ENCODE measurements at regions not wholly inside any gene's neighbourhood (a gene's known extent, or its start where the extent isn't known, plus 50 kb on each side); places are given as distances from the start of the nearest gene placed in this dataset.
"Not testable (repeated sequence)": the region's sequence is repeated elsewhere in the genome, so short reads cannot be mapped to it uniquely, and the experiment has no call there.

DNA sequence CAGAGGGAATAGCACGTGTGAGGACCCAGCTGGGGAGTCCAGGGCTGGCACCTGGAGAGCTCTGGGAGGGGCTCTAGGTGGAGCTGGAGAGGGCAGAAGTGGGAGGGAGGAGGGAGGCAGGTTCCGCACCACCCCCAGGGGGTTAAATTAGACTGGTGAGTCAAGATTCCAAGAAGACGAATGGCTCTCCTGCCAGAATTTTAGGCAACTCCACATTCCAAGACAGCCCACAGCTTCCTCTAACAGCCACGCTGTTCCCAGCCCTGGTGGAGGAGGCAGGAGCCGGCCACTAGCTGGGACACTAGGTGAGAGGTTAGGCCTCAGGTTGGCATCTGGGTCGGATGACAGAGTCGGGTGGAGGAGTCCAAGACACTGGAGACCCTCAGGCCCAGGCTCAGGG, 60.2 kb downstream of the TFAP2C start:
- DNase-seq (ENCODE audit: low spot score), result no peak

DNA sequence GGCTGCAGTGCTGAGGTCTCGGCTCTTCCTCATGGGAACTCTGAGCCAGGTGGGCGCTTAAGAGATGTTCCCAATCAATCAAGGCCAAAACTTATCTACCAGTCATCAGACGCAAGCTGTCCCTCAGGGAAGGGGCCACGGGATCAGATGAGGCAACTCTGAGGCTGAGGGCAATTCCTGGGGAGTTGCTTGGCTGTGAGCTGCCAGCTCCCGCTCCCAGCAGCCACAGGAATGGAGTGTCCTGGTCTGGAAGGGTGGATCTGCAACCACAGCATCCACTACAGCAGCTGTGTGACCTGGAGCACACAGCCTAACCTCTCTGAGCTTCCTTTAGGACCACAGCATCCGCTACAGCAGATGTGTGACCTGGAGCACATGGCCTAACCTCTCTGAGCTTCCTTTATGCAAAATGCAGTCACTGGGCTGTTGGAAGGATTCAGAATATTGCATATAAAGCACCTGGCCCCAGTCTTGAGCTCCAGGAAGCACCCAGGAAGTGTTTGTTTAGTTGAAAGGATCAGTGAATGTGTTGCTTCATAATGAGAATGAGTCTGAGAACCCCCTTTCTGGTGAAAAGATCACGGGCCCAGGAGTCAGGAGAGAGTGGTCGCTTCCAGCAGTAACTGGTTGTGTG, 60.9 kb downstream of the TFAP2C start:
- DNase-seq (ENCODE audit: low spot score), result no peak

DNA sequence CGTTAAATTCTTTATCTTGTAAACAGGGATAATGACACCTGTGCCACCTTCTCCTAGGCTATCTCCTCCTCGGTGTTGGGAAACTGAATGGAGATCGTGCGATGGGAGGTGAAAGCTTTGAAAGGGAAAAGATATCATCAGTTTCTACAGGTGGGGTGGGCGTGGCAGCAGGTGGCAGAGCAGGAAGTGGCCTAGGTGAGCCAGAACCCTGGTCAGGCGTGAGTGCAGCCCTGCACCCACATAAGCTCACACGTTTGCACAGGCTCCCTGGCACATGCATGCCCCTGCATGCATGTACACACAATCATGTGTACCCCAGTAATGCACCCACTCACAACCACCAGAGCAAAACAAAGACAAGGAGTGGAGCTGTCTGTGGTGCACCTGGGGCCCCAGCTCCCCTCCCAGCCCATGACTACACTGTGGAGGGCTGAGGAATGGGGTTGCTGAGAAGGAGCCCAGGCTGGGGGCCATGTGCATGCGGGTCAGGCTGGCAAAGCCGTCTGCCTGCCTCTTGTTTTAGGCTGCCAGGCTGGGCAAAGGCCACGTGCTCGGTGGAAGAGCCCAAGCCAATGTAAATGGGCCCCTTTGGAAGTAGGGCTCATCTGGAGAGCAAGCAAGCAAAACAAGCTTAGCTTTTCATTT, 61.5 kb downstream of the TFAP2C start:
- DNase-seq (ENCODE audit: low spot score), result no peak

DNA sequence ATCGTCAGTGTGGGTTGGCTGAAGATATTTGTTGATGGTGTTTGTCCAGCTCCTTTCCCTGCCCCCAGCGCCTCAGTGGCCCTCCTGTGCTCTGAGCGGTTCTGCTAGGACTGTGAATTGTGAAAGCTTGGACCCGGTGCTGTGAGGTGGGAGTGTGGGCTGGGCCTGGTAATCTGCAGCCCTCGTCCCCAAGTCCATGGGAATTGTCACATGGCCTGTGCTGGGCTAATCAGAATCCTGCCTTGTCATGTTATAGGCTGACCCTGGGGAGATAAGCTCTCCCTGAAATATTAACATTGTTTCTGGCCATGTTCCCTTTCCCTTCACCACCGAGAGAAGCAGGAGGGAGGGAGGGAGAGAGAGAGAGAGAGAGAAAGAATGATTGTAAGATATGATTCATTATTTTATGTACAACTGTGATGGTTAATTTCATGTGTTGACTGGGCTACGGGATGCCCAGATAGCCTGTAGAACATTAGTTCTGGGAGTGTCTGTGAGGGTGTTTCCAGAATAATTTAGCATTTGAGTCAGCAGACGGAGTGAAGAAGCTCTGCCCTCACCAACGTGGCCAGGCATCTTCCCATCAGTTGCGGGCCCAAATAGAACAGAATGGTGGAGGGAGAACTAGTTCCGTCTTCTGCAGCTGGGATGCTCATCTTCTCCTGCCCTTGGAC, 62.4 kb downstream of the TFAP2C start:
- no peak for DNase-seq (ENCODE audit: low spot score)

DNA sequence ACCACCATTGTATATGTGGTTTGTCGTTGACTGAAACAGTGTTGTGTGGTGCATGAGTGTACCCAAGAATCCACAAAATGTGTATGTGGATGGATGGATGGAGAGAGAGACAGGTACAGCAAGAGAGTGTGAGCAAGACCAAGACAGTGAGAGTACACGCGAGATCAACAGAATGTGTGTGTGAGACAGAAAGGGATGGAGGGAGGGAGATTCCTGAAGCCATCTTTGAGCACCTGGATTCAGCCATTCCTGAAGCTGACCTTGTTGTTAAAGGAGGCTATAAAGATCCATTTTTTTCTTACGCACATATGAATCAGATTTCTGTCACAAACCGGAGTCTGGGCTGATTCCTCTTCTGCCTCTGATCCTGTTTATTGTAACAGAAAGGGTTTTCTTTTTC, 64.1 kb downstream of the TFAP2C start:
- DNase-seq (ENCODE audit: low spot score), result no peak

DNA sequence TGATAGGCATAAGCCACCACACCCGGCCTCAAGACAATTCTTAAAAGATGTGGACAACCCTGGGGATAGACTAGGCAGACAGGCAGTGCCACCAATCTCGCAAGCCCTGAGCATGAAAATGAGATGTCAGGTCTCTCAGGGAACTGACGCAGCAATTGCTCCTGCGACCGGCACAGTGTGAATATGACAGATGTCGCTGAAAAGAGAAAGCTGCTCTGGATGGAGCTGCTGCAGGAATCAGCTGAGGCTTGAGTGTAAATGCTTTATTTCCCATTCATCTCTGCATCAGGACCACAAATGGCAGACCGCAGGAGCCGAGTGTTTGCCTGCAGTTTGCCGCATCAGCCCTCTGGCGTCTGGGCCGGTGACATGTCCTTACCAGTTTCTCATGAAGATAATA, 68.4 kb downstream of the TFAP2C start:
- DNase-seq (ENCODE audit: low spot score), result no peak

DNA sequence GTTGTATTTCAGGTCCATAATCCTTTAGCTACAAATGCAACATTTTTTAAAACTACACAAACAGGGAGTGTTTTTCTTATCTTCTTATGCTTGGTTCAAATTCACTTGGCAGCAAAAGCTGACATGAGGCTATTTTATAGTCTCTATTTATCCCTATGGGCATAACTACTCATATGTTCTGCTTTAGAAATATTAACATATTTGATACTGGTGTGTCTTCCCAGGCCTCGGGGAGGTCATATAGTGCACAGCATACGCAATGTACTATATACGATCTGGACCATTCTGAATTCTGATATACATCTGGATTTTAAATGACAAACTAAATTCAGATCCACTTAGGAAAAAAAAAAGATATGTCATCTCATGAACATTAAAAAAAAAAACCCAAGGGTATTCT, 69.2 kb downstream of the TFAP2C start:
- no peak for DNase-seq (ENCODE audit: low spot score)

DNA sequence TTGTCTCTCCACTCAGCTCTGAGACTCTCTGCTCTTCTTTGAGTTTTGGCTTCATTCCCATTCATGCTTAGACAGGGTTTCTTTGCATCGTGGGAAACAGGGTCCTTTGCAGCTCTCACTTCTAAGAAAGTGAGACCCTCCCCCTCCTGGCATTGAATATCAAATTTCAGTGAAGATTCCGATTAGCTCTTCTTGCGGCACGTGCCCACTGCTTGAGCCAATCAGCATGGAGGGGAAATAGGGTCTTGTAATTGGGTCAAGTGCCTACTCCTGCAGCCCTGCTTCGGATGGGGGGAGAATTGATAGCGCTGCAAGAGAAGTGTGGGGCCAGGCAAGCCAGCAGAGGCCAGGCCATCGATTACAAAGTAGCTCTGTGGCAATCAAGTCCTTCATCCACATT, 69.6 kb downstream of the TFAP2C start:
- no peak for DNase-seq (ENCODE audit: low spot score)

DNA sequence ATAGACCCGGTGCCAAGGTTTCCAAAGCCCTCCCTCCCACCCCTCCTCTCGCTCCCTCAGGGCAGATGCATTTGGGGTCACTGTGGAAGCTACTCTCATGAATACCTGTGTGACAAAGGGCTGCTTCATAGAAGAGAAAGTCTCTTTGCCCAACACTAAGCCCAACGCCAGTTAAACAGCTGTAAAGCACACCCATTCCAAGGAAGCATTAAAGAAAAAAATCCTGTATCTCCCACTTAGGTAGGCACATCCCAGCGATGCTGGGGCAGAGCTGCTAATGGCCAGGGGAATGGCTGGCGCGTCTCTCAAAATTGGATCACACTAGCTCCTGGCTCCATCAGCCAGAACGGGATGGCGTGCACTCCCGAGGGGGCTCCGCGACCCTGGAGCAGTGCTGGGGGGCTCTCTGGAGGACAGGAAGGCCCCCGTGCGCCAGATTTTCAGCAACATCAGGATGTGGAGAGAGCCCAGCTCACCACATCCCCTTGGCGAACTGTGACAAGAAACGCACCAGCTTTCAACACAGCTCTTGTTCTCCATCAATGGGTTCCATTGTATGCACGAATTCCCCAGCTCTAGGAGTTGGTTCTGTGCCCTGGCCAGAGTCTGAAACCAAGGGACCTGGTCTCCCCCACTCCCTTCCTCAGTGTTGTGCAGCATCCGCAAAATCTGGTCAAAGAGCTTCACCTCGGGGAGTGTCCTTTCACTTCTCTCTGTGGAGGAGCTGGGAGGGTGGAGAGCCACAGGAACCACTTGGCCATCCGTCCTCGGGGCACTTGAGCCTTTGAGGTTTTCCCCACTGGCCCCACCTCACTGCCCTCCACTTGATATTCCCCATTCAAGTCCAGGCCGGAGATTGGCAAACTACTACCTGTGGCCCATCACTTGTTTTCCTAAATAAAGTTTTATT, 74.1 kb downstream of the TFAP2C start:
- no peak for DNase-seq (ENCODE audit: low spot score)

DNA sequence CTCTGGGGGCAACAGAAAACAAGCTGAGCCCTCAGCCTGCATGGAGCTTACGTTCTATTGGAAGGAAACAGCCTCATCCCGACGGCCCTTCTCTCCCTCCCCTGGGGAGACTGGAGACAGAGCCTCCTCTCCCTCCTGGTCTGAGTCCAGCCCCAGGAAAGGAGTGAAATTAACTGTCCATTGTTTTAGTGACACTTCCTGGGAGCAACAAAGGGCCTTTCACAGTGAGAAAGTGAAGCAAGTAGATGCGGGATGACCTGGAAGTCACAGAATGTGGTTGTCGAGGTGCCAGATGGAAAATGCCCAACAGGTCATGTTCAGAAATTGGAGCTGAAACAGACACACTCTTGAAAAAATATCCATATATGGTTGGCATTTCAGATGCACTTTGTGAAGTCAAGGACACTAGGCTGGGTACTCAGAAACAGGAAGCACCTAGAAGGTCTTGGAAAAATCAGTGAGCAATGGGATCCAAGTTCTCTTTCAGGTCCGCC, 77.8 kb downstream of the TFAP2C start:
- no peak for DNase-seq (ENCODE audit: low spot score)

DNA sequence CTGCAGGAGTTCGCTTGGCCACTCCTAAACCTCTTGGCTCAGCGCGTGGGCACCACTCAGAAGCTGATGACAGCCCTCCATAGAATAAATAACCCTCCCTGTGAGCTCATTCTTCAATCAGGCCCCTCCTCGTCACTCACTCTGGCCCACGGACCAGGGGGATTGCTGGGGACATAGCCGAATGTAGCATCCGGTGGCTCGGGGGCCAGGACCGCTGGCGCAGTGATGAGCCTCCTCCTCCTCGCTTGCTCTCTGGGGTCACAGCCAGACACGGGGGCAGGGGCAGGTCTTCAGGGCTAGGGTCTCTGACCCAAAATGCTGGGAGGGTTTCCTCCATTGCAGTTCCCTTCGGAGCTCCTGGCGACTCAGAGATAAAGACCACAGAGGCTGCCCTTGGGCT, 79.9 kb downstream of the TFAP2C start:
- no peak for DNase-seq (ENCODE audit: low spot score)

DNA sequence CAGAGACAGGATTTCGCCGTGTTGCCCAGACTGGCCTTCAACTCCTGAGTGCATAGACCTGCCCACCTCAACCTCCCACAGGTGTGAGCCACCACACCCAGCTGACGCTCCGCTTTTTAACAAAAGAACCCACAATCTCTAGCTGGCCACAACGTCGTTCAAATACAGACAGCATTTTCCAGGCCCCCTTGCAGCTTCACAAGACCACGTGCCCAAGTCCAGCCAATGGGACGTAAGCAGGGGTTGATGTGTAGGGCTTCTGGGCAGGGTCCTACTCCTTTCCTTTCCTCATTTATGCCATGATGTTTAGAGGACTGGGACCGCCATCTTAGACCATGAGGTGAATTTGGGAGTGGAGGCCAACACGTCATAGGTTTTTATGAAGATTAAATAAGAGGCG, 81.0 kb downstream of the TFAP2C start:
- DNase-seq (ENCODE audit: low spot score), result no peak

DNA sequence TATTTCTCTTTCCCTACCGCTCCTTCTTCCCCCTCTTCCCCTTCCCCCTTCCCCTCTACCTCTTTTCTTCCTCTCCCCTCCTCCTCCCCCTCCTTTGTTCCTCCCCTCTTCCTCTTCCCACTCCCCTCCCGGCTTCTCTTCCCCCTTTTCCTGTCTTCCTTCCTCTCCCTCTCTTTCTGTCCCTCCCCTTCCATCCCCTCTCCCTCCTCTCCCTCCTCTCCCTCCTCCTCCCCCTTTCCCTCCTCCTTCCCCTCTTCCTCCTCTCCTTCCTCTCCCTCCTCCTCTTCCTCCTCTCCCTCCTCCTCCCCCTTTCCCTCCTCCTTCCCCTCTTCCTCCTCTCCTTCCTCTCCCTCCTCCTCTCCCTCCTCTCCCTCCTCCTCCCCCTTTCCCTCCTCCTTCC, 81.5 kb downstream of the TFAP2C start:
- not testable (repeated sequence) for DNase-seq (ENCODE audit: low spot score)

DNA sequence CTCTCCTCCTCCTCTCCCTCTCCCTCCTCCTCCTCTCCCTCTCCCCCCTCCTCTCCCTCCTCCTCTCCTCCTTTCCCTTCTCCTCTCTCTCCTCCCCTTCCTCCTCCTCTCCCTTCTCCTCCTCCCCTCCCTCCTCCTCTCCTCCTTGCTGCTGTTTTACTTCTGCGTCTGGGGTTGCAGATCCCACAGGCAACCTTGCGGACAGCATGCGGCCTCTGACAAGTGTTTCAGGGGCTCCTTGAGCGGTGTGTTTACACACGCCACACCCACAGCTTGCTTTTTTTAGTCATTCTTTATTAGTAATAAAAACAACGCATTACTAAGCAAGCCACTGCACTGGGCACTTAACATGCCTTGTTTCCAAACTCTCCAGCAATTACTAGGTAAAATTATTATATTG, 81.9 kb downstream of the TFAP2C start:
- no peak for DNase-seq (ENCODE audit: low spot score)

DNA sequence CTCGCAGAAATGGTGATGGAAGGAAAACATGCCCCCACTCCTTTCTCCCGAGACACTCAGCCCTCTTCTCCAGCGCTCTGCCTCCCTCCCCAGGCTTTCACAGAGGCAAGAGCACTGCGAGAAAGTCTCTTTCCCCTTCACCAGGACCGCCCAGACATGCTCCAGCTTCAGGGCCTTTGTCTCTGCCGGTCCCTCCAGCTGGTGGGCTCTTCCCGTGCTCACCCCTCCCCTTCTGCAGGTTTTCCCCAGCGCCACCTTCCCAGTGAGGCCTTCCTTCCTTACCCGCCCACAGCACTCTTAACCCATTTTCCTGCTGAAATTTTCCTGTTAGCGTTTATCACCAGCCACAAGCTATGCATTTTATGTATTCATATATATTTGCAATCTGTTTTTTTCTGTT, 86.2 kb downstream of the TFAP2C start:
- no peak for DNase-seq (ENCODE audit: low spot score)

DNA sequence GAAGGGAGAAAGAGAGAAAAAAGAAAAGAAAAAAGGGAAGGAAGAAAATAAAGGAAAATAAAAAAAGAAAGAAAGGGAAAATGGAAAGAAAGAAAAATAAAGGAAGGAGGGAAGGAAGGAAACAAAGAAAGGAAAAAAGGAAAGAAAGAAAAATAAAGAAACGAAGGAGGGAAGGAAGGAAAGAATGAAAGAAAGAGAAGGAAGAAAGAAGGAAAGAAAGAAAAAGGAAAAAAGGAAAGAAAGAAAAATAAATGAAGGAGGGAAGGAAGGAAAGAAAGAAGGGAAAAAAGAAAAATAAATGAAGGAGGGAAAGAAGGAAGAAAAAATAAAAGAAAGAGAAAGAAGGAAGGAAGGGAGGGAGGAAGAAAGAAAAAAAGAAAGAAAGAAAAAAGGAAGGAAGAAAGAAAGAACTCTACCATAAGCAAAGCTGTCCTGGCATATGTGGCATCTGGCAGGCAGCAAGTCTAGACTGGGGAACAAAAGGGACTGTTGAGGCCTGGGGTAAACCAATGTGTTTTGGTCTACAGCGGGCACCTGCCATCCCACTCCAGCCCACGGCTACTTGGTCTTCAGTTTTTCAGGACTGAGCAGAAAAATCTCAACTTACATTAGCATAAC, 86.9 kb downstream of the TFAP2C start:
- DNase-seq (ENCODE audit: low spot score), result no peak

DNA sequence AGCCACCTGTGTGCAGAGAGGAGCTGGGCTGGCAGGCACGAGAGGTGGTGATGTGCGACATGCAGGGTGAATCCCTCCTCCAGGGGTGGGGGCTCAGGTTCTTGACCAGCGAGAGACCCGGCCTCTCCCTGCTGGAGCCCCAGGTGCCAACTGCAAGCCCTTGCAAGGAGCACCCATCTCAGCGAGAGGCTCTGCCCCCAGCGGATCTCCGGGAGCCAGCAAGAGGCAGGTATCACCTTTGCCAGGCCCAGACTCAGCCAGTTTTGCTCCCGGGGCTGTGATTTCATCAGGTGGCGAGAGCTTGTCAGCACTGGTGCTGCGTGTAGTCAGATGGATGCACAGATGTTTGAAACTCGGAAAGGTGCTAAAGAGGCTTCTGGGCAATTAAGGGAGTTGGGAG, 87.7 kb downstream of the TFAP2C start:
- no peak for DNase-seq (ENCODE audit: low spot score)

DNA sequence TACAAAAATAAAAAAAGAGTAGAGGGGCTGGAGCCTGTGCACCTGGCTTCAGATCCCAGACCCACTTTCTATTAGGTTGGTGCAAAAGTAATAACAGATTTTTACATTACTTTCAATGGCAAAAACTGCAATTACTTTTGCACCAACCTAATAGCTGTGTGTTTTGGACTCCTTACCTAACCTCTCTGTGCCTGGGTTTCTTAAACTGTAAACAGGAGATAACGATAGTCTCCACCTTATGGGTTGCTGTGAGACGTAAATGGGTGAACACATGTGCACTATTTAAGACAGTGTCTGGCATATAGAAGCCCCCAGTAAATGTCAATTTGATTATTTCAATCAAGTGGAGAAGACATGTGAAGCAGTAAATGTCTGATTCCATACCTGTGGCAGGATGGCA, 89.7 kb downstream of the TFAP2C start:
- no peak for DNase-seq (ENCODE audit: low spot score)

DNA sequence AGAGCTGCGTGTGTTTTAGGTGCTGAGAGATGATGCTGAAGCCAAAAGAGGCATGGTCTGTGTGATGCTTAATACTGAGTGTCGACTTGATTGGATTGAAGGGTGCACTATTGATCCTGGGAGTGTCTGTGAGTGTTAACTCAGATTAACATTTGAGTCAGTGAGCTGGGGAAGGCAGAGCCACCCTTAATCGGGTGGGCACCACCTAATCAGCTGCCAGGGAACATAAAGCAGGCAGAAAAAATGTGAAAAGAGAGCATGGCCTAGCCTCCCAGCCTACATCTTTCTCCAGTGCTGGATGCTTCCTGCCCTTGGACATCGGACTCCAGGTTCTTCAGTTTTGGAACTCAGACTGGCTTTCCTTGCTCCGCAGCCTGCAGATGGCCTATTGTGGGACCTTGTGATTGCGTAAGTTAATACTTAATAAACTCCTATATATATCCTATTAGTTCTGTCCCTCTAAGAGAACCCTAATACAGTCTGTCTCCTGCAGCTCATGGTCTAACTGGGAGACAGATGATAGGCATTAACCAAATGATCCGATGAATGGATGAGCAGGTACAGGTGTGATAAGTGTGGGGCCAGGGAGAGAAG, 91.6 kb downstream of the TFAP2C start:
- no peak for DNase-seq (ENCODE audit: low spot score)

DNA sequence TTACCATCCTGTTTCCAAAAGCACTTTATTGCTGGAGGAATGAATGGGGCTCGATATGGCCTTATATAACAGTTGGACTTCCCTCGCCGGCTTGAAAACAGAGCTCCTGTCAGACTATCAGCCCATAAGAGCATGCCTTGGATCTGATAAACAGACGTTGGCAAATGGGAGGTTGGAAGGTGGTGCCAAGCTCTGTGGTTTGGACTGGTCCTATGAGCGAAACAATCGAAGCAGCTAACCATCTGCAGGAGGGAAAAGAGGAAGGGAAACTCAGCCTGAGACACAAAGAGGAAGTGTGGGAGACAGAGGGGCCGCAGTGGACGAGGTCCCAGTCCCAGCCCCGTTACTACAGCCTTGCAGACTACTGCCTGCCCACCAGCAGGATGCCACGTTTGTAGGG, 92.9 kb downstream of the TFAP2C start:
- no peak for DNase-seq (ENCODE audit: low spot score)

DNA sequence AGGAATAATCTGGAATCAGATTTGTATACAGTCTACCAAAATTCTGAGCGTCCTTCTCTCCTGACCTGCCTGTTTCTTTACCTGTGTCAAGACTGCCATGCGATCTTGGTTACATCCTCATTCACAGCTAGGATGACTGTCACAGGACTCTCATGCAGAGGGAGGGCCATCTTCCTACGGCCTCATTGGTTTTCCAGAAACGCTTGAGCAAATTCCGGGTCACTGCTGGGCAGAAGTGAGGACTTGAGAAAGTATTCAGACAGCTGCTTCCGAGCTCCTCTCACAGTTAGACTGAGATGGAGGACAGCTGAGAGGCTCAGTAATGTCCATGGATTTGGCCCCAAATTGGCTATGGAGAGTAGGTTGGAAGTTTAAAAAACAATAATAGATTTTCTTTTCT, 94.2 kb downstream of the TFAP2C start:
- DNase-seq (ENCODE audit: low spot score), result no peak

Measured in HuH-7.5 (cell line).